HG03159 (cell line): ENCODE measurements at regions not wholly inside any gene's neighbourhood (a gene's known extent, or its start where the extent isn't known, plus 50 kb on each side); places are given as distances from the start of the nearest gene placed in this dataset.
"Not testable (repeated sequence)": the region's sequence is repeated elsewhere in the genome, so short reads cannot be mapped to it uniquely, and the experiment has no call there.

Experiments
- ATAC-seq: cut with Tn5 transposase; IDR thresholded peaks from one replicate; pipeline ENCODE4 v1.9.1; 2021; ENCODE audit warnings: mild to moderate bottlenecking, moderate library complexity; ENCODE audit not compliant: unreplicated experiment

DNA sequence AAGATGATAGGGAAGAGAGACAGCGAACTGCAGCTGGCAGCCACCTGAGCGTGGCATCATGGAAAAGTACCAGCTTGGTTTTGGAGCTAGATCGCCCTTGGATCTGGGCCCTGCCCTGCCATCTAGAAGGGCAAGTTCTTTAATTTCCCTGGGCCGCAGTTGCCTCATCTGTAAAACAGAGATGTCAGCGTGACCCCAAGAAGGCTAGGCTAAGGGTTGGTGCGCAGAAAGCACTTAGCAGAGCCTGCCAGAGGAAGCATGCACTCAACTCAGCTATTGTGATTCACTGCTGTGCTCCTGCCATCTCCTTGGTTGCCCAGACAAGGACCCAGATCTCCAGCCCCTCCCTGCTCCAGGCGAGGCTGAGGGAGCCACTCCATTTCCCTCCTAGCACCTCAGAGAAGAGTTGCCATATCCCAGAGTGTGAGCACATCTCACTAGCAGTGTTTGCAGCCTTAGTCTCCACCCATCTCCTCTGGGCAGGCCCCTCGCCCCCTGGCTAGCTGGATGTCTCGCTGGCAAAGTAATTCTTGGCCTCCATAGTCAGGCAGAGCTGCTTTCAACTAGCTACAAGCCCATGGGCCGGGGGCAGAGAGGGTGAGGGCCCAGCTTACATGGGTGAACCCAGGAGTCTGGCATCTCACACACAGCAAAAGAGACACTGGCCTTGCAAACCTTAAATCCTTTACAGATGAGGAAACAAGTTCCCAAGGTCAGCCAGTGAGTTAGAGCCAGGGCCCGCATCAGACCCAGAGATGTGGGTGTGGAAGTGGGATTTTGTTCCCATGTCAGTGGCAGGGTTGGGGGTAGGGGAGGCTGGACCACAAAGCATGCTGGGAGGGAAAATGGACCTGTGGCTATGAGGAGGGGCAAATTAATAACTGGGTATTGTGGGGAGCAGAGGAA, 280.7 kb upstream of the TLE3 start:
- no peak for ATAC-seq

DNA sequence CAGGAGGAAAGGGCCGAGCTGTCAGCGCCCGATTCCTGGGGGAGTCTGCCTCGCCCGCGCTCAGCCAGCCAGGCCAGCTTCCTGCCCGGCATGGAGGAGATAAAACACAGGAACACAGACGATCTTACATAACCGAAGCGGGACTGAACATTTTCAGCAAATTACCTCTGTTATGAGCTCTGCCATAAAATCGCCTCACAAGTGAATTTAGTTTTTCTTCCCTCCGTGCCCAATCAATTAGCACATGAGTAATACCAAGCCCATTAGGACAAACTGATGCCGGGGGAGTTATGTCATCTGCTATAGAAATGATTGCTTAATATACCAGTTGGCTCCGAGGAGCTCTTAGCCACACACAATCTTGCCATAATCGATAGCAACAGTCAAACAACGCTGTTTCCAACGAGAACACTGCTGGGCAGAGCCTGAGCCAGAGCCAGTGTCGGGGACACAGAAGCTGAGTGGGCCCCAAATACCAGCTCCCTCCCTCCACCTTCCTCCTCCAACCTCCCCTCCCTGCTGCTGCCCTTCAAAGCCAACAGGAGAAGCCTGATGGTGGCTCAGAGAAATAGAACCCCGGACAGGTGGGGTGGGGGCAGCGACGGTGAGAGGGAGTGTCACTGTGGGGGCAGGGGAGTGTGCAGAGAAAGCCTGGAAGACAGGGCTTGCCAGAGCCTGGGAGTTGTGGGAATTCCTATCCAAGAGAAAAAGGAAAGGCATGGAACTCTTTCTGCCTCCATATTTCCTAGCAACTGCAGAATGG, 279.4 kb upstream of the TLE3 start:
- no peak for ATAC-seq

DNA sequence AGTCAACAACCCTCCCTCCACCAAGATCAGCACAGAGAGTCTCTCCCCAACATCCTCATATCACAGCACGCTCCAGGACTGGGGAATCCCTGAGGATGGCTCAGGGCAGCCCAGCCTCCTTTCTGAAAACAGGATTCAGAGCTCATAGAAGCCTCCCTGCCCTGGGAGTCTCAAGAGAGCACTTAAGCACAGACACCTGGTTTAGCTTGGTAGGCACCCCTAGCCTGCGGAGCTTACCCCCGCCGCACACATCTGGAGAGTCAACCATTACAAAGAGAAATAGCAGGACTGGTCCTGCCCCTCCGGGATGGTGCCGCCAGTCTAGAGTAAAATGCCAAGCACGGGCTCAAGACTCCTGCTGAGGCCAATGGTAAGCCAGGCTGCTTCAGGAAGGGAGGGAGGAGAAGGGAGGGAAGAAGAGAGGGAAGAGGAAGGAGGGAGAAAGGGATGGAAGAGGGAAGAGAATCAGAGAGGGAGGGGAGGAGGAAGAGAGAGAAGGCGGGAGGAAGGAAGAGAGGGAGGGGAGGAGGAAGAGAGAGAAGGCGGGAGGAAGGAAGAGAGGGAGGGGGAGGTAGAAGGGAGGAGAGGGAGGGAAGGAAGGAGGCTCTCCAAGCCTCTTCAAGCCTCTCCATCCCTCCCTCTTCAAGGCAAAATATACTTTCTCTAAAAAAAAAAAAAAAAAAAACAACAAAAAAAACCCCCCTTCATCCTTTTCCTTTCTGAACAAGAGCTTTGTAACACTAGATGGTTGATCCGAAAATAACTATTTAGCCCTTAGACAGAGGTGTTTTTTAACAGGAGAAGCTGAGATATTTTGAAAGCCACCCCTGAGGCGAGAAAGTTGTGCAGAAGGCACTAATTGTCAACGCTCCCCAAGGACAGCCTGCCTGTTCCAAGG, 278.6 kb upstream of the TLE3 start:
- ATAC-seq: no peak

DNA sequence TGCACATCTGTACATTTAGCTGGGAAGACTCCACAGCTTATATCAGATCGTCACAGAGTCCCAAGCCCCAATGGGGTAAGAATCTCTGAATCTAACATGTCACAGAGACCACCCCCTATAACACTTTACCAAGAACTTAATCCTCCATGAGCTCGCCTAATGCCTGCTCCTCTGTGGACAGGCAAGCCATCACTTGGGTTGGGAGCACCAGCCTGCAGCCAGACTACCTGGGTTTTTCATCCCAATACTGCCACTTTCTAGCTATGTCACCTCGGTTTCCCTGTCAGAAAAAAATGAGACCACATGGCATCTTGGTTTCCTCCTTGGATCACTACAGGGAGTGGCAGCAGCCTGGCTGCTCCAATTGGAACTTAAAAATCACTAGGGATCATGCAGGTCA, 277.9 kb upstream of the TLE3 start:
- no peak for ATAC-seq

DNA sequence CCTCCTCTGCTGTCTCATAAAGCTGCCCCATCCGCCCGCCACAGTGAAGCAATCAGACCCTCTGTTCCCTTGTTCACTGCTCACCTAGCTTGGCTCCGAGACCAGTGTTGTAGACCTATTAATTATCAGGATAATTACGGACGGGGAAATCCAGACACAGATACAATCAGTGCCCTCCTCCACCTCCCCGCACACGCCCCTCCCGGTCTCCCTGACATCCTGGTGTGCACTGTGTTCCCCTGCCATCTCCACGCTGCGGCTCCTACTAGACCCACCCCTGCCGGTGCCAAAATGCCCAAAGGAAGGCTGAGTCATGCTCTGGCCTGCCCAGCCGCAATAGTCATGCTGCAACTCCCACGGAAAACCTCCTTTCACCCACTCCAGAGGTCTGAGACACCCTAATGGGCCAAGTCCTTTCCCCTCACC, 277.3 kb upstream of the TLE3 start:
- no peak for ATAC-seq

DNA sequence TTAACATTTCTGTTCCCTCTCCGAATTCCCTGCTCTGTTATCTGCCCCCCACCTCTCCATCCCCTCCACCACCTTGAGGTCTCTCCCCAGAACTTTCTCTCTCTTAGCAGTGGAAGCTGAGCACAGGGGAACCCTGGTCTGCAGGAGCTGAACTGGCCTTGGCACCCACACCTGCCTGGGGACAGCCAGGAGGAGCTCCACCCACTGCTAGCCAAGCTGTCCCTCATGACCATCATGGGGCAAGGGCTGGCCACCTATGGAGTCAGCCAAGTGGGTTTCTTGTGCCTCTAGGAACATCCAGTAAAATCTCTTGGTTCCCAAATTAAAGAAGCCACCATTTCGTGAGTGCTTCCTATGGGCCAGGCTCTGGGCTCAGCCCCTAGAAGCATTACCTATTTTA, 276.4 kb upstream of the TLE3 start:
- ATAC-seq: no peak

DNA sequence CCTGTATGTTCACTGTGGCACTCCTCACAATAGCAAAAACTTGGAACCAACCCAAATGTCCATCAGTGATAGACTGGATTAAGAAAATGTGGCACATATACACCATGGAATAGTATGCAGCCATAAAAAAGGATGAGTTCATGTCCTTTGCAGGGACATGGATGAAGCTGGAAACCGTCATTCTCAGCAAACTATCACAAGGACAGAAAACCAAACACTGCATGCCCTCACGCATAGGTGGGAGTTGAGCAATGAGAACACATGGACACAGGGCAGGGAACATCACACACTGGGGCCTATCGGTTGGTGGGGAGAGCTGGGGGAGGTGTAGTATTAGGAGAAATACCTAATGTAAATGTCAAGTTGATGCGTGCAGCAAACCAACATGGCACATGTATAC, 275.7 kb upstream of the TLE3 start:
- ATAC-seq: not testable (repeated sequence)

DNA sequence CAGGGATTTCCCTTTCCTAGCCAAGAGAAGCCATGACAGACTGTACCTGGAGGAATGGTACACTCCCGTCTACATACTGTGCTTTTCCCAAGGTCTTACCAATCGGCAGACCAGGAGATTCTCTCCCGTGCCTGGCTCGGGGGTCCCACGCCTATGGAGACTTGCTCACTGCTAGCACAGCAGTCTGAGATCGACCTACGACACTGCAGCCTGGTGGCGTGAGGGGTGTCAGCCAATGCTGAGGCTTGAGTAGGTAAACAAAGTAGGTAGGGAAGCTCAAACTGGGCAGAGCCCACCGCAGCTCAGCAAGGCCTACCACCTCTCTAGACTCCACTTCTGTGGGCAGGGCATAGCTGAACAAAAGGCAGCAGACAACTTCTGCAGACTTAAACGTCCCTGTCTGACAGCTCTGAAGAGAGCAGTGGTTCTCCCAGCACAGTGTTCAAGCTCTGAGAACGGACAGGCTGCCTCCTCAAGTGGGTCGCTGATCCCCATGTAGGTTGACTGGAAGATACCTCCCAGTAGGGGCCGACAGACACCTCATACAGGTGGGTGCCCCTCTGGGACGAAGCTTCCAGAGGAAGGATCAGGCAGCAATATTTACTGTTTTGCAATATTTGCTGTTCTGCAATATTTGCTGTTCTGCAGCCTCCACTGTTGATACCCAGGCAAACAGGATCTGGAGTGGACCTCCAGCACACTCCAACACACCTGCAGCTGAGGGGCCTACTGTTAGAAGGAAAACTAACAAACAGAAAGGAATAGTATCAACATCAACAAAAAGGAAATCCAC, 270.4 kb upstream of the TLE3 start:
- not testable (repeated sequence) for ATAC-seq

DNA sequence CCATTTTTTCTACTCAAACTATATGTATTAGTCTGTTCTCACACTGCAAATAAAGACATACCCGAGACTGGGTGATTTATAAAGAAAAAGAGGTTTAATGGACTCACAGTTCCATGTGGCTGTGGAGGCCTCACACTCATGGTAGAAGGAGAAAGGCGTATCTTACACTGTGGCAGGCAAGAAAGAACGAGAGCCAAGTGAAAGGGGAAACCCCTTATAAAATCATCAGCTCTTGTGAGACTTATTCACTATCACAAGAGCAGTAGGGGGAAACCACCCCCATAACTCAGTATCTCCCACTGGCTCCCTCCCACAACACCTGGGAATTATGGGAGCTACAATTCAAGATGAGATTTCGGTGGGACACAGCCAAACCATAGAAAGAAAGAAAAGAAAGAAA, 266.3 kb upstream of the TLE3 start:
- not testable (repeated sequence) for ATAC-seq

DNA sequence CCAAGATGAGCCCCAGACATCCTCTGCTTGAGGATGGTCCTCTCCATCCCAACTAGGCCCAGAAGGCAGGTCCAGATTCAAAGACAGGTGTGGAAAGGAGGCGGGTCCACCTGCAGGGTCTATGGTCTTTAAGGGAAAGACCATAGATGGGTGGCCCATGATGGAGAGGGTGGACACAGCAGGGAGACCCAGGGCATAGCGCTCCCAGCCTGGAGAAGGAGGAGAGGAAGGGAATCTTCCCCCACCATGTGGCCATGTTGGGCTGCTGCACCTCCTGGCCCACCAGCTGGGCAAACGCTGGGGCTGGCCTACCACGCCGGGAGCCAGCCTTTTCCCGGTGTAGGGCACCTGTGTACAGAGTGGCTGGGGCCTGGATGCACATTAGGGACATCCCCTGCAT, 265.2 kb upstream of the TLE3 start:
- no peak for ATAC-seq

DNA sequence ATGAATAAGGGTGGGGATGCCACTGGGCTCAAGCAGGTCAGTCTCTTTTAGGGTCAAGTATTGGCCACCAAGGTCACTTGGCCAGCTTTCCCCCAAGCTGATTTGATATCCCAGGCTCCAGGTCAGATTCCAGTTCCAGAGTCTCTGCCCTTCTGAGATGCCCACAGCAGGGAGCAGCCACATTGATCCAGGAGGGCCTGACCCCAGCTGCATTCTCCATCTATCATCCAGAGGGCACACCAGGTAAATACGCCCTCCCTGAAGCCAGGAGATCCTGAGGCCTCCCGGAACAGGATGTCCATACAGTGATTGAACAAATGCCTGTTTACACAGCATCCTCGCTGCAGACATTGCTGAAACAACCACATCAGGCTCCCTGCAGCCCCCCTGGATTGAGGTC, 264.6 kb upstream of the TLE3 start:
- ATAC-seq: no peak

DNA sequence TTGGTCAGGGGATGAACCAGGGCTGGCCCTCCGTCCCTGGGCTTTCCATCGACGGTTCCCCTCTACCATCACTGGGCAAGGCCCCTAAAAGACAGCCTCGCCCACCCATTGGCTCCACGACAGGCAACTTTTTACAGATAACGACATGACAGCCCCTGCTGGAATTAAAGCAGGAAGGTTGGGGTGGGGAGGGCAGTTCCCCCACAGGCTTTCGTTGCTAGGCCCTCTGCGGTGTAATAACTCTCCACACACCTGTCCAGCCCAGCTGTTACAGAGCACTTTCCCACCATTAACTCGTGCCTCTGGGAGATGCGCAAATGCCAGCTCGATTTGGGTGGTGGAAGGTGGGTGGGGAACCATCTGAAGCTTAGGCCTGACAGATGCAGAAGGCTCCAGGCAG, 264.2 kb upstream of the TLE3 start:
- ATAC-seq: no peak

DNA sequence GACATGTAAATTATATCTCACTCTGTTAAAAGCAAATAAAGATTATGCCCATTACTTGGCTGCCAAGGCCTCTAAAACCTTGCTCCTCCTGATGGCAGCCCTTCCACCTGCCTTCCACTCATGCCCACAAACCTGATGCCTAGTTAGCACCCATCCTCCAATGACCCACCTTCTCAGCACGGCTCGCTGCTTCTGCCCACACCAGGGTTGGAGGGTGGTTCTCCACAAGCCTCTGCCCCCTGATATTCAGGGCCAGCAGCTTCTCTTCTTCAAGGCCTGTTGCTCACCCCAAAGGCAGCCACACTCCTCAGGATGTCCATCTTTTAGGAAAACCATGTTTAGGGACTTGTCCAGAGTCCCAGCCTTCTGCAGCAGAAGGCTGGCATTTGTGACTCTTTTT, 263.4 kb upstream of the TLE3 start:
- ATAC-seq: no peak

DNA sequence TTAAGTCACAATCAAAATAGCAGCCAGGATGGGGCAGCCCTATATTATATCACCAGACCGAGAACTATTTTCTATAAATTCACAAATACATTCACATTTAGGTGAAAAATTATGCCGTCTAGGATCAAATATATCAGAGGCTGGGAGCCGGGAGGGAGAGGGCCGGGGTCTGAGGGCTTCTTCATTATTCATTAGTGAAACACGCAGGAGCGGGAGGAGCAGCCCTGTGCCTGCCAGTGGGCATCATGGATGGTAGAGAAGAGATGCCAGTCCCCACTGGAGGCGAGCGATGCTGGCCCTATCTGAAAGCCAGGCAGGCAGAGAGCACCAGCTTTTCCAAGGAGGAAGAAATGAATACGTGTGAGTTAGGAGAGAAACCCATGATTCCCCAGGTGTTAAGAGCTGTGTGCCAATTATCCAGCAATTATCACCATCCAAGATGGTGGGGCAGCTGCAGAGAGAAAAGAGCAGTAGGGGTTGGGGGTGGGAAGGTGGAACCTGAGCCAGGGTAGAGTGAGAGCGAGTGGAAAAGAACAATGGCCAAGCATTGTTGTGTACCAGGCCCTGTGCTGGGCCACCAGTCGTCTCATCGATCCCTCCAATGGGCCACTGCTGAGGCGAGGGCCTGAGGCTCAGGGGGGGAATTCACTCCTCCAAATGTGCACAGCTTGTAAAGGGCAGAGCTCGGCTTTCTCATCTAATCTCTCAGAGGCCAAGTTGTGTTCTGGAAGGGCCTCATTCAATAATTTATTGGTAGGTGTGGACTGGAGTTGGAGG, 261.3 kb upstream of the TLE3 start:
- no peak for ATAC-seq

DNA sequence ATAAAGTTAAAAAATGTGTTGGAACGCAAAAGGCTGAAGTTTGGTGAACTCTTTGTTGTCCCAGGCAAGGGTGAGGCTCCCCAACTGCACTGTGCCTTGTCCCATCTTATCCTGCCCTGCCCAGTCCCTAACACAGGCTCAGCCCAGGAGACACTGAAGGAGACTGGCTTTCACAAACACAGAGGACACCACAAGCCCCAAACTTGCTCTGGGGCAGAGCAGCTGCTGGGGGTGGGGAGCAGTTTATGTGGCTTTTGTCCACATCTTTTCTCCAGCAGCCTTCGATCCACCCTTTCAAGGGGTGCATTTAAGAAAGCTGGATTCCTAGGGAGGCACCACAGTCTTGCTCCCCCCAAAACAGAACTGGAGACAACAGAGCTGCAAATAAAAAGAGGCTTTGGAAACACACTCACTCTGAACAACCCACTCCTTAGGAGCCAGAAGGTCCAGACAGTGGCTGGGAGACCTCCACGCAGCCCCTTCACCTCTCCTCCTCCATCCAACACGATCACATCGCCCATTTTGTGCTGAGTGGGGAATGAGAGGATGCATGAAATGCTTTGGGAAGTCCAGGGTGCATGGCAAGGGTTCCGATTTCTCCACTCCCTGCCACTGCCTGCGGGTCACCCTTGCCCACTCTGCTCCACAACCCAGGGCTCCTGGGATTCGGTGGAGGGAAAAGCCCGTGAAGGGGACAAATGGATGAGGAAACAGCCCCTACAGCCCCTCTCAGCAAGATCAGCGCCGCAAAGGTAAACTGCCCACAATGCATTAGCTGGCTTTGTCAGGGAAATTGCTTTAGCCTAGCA, 260.5 kb upstream of the TLE3 start:
- ATAC-seq: no peak

DNA sequence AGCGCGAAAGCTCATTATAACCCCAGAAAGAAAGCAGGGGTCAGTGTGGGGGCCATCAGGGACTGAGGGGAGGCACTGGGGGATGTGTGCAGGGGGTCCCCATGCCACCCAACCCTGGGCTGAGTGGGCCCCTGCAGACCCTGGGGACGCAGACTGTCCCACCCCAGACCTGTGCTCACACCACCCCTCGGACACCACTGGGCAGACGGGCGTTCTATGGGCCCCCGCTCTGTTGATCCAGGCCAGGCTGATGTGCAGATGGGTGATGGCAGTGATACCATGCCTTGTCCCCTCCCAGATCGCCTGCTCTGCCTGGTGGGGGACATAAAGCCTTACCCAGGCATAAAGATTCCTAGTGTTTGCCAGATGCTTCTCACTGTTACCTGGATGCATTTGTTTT, 259.7 kb upstream of the TLE3 start:
- no peak for ATAC-seq

DNA sequence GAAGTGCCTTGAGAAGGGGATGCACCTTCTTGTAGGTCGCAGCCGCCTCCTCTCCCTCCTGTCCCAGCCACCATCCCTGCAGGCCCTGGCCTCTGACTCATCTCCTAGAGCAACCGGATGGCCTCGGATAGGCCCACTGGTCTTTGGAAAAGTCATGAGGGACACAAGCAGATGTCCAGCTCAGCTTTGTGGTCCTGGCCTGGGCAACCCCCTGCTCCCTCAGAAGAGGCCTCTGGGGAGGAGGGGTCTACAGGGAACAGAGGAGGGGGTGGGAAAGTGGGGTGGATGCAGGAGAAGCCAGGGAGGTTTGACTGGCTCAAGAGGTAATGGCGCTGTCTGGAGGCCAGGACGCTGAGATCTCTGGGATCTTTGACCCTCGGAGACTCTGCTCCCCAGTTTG, 259.2 kb upstream of the TLE3 start:
- no peak for ATAC-seq

DNA sequence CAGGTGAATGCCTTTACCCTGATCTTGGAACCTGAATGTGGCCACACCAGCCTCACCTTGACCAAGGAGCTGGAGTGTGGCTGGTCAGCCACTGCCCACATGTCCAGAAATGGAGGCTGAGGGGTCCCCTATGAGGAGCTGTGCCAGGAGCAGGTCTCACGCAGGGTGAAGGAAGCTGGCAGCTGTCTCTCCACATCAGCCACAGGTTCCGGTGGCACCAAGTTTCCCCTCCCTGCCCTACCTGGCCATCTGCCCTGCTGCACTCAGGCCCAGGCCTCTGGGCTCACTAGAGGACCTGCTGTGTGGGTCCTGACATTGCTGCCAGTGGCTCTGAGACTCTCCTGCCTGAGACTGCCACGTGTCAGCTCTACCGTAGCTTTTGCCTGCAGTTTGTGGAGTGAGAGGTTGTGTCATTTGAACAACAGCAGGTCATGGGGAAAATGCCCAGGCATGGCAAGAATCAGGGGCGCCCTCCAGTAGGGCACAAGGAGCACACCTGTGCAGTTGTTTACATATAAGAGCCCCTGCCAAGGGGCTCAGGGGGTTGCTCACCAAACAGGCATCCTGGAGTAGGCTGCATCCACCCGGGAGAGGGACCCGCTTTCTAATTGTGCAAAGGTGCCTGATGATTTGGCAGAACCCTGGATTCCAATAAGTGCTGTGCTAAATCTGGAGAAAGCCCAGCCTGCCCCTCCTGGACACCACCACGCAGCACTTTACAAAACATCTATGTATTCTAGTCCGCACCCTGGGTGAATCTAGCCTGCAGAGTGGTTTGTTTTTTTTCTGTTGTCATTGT, 258.5 kb upstream of the TLE3 start:
- no peak for ATAC-seq
